ENCODE measurements at regions not wholly inside any gene's neighbourhood (a gene's known extent, or its start where the extent isn't known, plus 50 kb on each side); places are given as distances from the start of the nearest gene placed in this dataset.

DNA sequence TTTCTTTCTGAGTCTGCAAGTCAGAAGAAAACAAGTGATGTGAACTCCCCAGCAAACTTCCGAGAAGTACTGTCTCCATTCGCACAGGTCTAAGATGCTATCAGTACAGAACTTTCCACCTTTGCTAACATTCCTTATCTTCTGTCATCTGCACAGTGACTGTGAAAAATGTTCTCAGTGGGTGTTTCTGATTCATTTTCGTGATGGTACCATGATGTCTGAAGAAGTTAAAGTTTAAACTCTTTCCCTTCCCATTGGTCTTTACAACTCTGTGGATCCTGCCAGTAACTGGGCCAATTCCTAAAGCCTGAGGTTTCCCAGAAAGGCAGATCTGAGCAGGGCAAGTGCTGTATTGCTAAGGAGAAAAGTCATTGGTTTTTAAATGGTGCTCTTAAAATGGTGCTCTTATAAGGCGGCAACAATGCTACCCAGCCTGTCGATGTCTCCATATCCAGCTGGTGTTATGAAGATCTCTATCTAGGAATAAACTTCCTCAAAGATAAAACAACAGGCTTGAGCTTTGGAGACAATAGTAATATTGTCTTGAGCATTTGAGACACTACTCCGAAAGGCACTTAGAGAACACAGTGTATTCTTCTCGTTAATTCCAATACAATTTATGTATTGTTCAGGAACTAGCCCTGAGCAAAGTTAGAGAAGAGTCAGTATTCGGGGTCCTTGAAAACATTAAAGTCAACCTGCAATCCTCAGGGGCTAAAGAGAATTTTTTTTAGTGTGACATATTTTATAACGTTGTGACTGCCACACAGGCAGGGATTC lies 232.3 kb downstream of the OSR1 start:
- TF ChIP-seq, protein P1, sequence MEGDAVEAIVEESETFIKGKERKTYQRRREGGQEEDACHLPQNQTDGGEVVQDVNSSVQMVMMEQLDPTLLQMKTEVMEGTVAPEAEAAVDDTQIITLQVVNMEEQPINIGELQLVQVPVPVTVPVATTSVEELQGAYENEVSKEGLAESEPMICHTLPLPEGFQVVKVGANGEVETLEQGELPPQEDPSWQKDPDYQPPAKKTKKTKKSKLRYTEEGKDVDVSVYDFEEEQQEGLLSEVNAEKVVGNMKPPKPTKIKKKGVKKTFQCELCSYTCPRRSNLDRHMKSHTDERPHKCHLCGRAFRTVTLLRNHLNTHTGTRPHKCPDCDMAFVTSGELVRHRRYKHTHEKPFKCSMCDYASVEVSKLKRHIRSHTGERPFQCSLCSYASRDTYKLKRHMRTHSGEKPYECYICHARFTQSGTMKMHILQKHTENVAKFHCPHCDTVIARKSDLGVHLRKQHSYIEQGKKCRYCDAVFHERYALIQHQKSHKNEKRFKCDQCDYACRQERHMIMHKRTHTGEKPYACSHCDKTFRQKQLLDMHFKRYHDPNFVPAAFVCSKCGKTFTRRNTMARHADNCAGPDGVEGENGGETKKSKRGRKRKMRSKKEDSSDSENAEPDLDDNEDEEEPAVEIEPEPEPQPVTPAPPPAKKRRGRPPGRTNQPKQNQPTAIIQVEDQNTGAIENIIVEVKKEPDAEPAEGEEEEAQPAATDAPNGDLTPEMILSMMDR (conservative IDR thresholded peaks at IDR 0.05; ENCODE audit: low read depth, low read length), result no peak
- TF ChIP-seq POLR2A (IDR thresholded peaks at IDR 0.05; ENCODE audit: low read depth, low read length) (no peak), SMC3 (IDR thresholded peaks at IDR 0.05; ENCODE audit: low read depth, low read length) (no peak), RAD21 (IDR thresholded peaks at IDR 0.05; ENCODE audit: low read length) (no peak), MAZ (IDR thresholded peaks at IDR 0.05; ENCODE audit: borderline replicate concordance, low read depth, low read length) (no peak), BHLHE40 (IDR thresholded peaks at IDR 0.05; ENCODE audit: low read depth, low read length) (no peak), MAFK (IDR thresholded peaks at IDR 0.05; ENCODE audit: low read depth, low read length) (no peak), FOS (IDR thresholded peaks at IDR 0.05; ENCODE audit: low read depth, low read length) (no peak), MXI1 (IDR thresholded peaks at IDR 0.05; ENCODE audit: borderline replicate concordance, low read depth, low read length) (no peak)
- TF ChIP-seq, protein P2, sequence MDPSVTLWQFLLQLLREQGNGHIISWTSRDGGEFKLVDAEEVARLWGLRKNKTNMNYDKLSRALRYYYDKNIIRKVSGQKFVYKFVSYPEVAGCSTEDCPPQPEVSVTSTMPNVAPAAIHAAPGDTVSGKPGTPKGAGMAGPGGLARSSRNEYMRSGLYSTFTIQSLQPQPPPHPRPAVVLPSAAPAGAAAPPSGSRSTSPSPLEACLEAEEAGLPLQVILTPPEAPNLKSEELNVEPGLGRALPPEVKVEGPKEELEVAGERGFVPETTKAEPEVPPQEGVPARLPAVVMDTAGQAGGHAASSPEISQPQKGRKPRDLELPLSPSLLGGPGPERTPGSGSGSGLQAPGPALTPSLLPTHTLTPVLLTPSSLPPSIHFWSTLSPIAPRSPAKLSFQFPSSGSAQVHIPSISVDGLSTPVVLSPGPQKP (IDR thresholded peaks at IDR 0.05; ENCODE audit: borderline replicate concordance, low read depth, low read length), result no peak

Measured in IMR-90 (cell line).